GM23248 (cell line): ENCODE measurements at regions not wholly inside any gene's neighbourhood (a gene's known extent, or its start where the extent isn't known, plus 50 kb on each side); places are given as distances from the start of the nearest gene placed in this dataset.

Source experiments
- EZH2 ChIP-seq: fragments of 200-600 bp; sonication (generic); IDR thresholded peaks from 2 replicates; pipeline ENCODE4 v1.6.1; 2018; ENCODE audit warnings: antibody characterized with exemption, mild to moderate bottlenecking; ENCODE audit not compliant: insufficient read depth, poor library complexity, severe bottlenecking
- EZH2phosphoT487 ChIP-seq: fragments of 200-600 bp; sonication (generic); IDR thresholded peaks from 2 replicates; pipeline ENCODE4 v1.6.1; 2018; ENCODE audit warnings: antibody characterized with exemption, moderate library complexity, mild to moderate bottlenecking, low read depth; ENCODE audit not compliant: insufficient read depth

GRCh38 chr3:164209363-164209762 lies 868.9 kb downstream of the SI start:
- no peak for TF ChIP-seq EZH2
- TF ChIP-seq EZH2phosphoT487: no peak
